Large intestine (tissue), 3 donors: ENCODE measurements at regions not wholly inside any gene's neighbourhood (a gene's known extent, or its start where the extent isn't known, plus 50 kb on each side); places are given as distances from the start of the nearest gene placed in this dataset.

Experiments used
- DNase-seq, 2 donors: peaks; one replicate each; pipeline versions ENCODE4 v3.0.0 to v3.0.0-alpha.2; 2013
- H3K27ac ChIP-seq: one replicate; pipeline ENCODE4 v1.5.1; 2013; ENCODE audit warnings: low read length
- H3K27me3 ChIP-seq: 2 replicates; pipeline ENCODE4 v1.6.1; 2013; ENCODE audit warnings: low read length; ENCODE audit not compliant: control insufficient read depth, insufficient read depth
- H3K36me3 ChIP-seq: 2 replicates; pipeline ENCODE4 v1.6.1; 2013; ENCODE audit warnings: low read length; ENCODE audit not compliant: control insufficient read depth, insufficient read depth
- H3K4me1 ChIP-seq: one replicate; pipeline ENCODE4 v1.6.1; 2013; ENCODE audit warnings: low read length; ENCODE audit not compliant: control insufficient read depth, insufficient read depth
- H3K4me3 ChIP-seq: one replicate; pipeline ENCODE4 v1.5.1; 2013; ENCODE audit warnings: low read length
- H3K9me3 ChIP-seq: one replicate; pipeline ENCODE4 v1.6.1; 2013; ENCODE audit warnings: mild to moderate bottlenecking, low read depth, low read length, moderate library complexity; ENCODE audit not compliant: control insufficient read depth
- WGBS: methylation state at CpG from one replicate; pipeline ENCODE4 v1.1.5; 2013; ENCODE audit warnings: low lambda C conversion rate; ENCODE audit not compliant: insufficient coverage; 5-methylcytosine and 5-hydroxymethylcytosine counted together

DNA sequence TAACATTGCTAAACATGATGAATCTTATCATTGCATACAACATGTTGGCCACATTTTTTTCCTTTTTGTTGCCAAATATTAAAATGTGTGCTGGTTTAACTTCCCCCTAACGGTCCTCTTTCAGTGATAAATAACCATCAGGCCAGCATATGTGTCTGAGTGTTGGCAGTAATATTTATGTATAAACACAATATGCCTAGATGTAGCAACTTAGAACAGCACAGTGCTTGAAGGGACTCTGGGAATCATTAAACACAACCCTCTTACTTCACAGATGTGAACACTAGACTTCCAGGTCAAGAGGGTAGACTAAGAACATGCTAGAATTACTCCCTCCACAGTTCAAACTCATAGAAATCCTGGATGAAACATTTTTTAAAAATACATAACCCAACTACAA is 581.8 kb downstream of the PLPP3 start:
- H3K36me3 ChIP-seq: no peaks in the 10 kb centered on the region

DNA sequence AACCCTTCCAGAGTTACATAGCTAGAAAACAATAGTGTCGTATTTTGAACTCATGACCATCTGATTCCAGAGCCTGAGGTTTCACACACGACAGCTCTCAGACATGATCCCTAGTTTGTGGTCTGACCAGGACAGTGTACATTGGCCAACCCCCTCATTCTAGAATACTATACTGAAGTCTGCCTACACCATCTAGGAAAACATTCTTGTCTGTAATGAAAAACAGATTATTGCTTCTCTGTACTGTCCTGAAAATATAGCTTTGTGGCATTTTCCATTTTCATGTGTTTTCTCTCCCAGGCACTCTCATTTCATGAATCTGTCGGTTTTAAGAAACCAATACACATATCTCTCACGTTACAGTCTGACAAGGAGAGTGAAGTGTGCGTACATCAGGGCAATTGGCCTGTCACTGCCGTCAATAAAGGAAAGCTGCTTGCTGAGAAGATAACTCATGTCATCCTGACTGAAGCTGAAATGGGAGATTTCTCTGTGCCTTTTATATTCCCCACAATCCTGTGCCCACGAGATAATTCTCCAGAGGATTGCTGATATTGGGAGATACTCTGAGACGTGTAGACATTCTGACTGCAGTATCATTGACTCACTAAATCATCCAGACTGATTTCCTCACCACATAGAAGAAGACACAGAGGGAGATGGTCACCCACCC is 585.6 kb downstream of the PLPP3 start:
- Histone ChIP-seq H3K9me3 (no peaks in the 10 kb centered on the region), H3K27me3 (no peaks in the 10 kb centered on the region), H3K36me3 (no peaks in the 10 kb centered on the region), H3K4me1 (no peaks in the 10 kb centered on the region), H3K27ac (no peak overlapping the region), H3K4me3 (no peak overlapping the region)
- DNase-seq: no peak
- no CpG with 5 or more reads among the region's 8 CpGs for WGBS

More for the DNA sequence above, 581.8 kb downstream of the PLPP3 start:
- WGBS: no CpG with 5 or more reads among the region's 1 CpG
- H3K4me1 ChIP-seq: peaks cover 3% of the 10 kb centered on the region
- no peaks in the 10 kb centered on the region for H3K27me3 ChIP-seq
- no peaks in the 10 kb centered on the region for H3K9me3 ChIP-seq
- H3K27ac ChIP-seq: no peak overlapping the region
- H3K4me3 ChIP-seq: no peak overlapping the region
- peak; percentile 25 to 46 for DNase-seq

DNA sequence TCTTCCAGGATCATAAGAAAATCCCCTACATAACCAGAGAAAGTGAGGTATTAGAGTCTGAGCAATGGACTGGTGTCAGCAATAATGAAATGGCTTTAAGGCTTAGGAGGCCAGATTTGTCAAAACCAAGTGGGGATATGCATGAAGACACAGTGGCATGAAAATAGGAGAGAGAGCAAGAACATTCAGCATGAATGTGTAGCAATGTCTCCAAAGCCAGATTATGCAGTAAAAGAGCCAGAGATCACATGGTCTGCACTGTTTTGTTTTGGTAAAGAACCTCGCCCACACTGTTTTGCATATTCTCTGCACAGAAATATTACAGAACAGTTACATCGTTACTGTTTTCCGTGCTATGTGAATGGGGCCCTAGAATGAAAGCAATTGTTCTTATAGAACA is 589.4 kb downstream of the PLPP3 start:
- Histone ChIP-seq H3K27me3 (no peaks in the 10 kb centered on the region), H3K4me1 (no peaks in the 10 kb centered on the region), H3K9me3 (no peaks in the 10 kb centered on the region), H3K27ac (no peak overlapping the region), H3K36me3 (no peaks in the 10 kb centered on the region), H3K4me3 (no peak overlapping the region)
- DNase-seq: no peak
- no CpG with 5 or more reads among the region's 3 CpGs for WGBS

DNA sequence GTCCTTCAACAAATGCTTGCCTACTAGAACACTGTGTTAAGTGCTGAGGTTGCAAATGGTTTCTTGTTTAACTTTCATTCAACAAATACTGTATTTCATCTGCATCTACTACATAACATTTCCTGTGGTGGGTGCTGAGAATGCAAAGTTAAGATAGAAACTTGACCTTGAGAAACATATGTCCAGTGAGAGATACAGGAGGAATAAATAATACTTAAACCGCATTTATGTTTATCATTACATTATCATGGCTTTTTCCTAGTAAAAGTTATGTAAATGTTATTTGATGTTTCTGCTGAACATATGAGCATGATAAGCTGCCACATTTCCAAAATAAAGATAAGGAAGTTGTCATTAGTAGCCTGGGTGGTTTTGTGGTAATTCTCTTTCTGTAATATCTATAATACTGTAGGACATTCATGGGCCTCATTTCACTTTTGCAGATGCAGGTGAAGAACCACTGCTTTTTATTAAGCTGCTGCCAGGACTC is 590.4 kb downstream of the PLPP3 start:
- no CpG with 5 or more reads among the region's 1 CpG for WGBS
- no peak for DNase-seq
- no peak overlapping the region for H3K4me3 ChIP-seq
- no peaks in the 10 kb centered on the region for H3K27me3 ChIP-seq
- H3K27ac ChIP-seq: no peak overlapping the region
- no peaks in the 10 kb centered on the region for H3K9me3 ChIP-seq
- no peaks in the 10 kb centered on the region for H3K4me1 ChIP-seq
- no peaks in the 10 kb centered on the region for H3K36me3 ChIP-seq

DNA sequence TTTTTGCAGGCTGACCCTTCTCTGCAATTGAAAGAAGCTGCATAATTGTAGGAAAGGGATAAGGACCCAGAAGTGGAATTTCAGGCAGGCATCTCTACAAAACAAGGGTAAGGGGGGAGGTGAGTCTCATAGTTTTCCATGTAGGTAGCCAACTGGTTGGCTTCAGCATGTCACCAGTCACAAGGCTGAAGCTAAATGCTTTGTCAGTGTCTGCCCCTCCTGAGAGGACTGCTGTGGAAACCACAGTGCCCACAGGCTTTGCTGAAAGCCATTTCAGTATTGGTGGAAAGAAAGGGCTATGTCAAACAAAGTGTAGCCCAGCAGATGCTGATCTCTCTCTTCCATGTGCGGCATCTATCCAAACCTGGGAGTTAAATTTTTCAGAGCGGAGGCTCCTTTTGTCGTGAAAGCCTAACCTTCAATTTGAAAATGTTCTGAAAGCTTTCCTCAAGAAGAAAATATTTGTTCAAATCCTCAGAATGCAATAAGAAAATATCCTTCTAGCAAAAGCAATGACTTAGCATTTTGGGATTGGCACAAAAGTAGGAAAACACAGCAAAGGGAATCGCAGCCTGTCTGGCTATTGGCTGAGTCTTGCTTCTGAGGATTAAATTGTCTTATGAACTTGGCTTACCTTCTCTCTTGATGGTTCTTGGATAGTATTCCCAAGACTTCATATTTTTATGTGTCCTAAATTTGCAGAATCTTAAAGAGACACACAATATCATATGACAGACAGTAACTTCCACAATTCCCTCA is 591.7 kb downstream of the PLPP3 start:
- Histone ChIP-seq H3K27me3 (no peaks in the 10 kb centered on the region), H3K4me1 (no peaks in the 10 kb centered on the region), H3K27ac (no peak overlapping the region), H3K36me3 (no peaks in the 10 kb centered on the region), H3K4me3 (no peak overlapping the region), H3K9me3 (no peaks in the 10 kb centered on the region)
- no peak for DNase-seq
- WGBS: 96% methylated on average over 3 of the region's 4 CpGs

DNA sequence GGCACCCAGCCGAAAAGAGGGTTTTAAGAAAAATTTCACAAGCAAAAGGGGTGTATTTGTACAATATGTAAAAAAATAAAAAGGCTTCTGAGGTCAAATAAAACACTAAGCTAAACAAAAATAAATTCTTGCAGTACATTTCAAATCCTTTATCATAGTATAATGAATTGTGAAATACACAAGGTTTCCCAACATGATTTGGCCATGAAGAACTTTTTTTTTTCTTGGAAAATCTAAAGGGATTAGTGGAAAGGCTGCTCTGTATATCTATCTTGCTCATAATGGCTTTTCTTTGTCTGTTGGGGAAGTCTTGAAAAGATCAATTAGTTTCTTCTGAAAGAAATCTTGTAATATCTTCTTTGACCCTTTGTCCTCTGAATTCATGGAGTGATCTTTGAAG is 593.4 kb downstream of the PLPP3 start:
- Histone ChIP-seq H3K4me3 (no peak overlapping the region), H3K36me3 (no peaks in the 10 kb centered on the region), H3K27me3 (no peaks in the 10 kb centered on the region), H3K27ac (no peak overlapping the region), H3K9me3 (no peaks in the 10 kb centered on the region), H3K4me1 (no peaks in the 10 kb centered on the region)
- no peak for DNase-seq
- 100% methylated on average over 1 of the region's 1 CpG for WGBS

DNA sequence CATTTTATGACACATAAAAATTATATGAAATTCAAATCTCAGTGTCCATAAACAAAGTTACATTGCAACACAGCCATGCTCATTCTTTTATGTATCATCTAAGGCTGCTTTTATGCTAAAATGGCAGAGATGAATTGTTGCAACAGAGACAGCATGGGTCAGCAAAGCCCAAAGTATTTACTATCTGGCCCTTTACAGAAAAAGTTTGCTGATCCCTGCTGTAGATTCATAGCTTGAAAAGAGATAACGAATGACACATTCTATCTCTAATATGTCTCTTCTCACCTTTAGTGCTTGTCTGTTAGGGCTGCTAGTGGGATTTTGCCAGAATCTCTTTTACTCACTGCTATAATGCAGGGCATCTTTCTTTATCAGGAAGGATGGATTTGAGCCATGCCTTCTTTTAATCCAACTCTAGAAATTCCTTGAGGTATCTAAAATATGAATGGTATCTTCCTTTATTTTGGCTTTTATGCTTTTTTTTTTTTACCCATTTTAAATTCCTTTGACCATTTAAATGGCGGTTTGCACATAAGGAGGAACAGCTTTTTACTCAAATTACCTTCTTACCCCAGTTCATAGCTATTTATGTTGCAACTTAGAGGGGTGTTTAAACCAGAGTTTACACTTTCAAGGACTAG is 598.2 kb downstream of the PLPP3 start:
- no peaks in the 10 kb centered on the region for H3K27me3 ChIP-seq
- H3K4me1 ChIP-seq: no peaks in the 10 kb centered on the region
- H3K4me3 ChIP-seq: no peak overlapping the region
- no peak overlapping the region for H3K27ac ChIP-seq
- 100% methylated on average over 1 of the region's 2 CpGs for WGBS
- no peak for DNase-seq
- no peaks in the 10 kb centered on the region for H3K36me3 ChIP-seq
- no peaks in the 10 kb centered on the region for H3K9me3 ChIP-seq

DNA sequence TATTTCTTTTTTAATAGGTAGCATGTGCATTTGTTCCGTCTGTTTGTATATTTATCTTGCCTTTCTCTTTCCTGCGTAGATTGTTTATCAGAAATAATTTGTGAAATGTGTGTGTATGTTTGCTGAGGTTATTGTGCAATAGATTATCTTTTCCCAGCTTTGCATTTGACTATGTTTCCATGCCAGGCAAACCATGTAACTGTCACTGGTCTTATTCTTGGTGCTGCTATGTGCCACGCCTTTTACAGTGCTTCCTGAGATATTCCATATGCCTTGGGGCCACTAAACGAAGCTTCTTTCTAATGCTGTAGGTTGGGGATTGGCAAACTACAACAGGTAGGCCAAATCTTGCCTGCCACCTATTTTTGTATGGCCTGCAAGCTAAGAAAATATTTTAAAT is 598.8 kb downstream of the PLPP3 start:
- no peak overlapping the region for H3K4me3 ChIP-seq
- H3K27me3 ChIP-seq: no peaks in the 10 kb centered on the region
- H3K9me3 ChIP-seq: no peaks in the 10 kb centered on the region
- no peaks in the 10 kb centered on the region for H3K36me3 ChIP-seq
- DNase-seq: no peak
- no peak overlapping the region for H3K27ac ChIP-seq
- WGBS: 73% methylated on average over 1 of the region's 4 CpGs
- no peaks in the 10 kb centered on the region for H3K4me1 ChIP-seq

DNA sequence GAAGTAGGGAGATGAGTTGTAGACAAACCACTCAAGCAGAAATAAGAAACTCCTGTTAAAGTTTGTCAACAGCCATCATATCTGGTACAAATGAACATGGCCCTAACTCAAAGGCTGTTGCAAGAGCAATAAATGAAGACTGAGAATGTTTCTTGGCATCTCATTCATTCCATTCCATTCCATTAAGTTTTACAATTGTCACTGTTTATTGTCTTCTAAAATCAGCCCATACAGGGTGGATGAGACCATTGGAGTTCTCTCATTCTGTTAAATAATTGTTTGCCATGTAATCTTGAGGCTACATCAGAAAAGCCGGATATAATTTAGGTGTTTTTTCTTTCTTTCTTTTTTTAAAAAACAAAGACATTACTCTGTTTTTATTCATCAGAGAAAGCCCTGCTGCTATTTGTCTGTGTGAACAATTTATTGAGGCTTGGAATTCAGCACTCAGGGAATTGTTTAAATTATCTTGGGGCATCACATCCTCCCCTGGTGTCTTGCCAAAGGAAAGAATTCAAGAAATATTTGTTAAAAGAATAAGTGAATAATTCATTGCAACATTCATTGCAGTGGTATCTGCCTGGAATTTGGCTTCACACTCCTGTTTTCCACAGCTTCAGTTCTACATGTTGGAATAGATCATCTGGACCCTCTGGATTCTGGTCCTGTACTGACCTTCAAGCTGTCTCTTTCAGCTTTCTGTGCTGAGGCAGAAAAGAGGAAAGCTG is 604.5 kb downstream of the PLPP3 start:
- H3K4me3 ChIP-seq: no peak overlapping the region
- H3K27ac ChIP-seq: no peak overlapping the region
- H3K36me3 ChIP-seq: no peaks in the 10 kb centered on the region
- 70% methylated on average over 1 of the region's 1 CpG for WGBS
- DNase-seq: no peak
- H3K9me3 ChIP-seq: no peaks in the 10 kb centered on the region
- H3K27me3 ChIP-seq: no peaks in the 10 kb centered on the region
- no peaks in the 10 kb centered on the region for H3K4me1 ChIP-seq

DNA sequence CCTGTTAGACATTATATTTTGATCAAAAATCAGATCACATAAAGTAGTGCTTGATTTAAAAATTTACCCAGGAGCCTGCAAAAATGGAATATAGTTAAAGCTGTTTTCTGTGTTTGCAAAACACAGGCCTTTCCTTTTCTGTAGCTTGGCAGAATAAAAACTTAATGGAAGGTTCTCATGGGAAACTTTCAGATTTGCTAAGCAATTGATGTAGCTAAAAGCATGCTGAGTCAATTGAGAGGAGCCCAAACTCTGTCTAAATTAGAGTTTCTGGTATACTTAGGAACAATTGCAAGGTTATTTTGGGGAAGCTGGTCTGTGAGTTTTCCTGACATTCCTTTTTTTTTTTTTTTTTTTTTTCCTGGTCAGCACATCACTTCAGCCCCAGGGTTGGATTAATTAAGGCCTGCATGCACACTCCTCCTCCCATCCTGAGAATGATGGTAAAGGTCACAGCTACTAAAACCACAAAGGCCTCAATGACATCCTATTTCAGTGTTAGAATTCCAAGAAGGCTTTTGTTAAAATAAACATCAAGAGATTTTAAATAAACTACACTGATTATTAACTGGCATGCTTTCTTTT is 608.7 kb downstream of the PLPP3 start:
- no peak overlapping the region for H3K4me3 ChIP-seq
- no peaks in the 10 kb centered on the region for H3K27me3 ChIP-seq
- no peak for DNase-seq
- no peak overlapping the region for H3K27ac ChIP-seq
- no peaks in the 10 kb centered on the region for H3K36me3 ChIP-seq
- no peaks in the 10 kb centered on the region for H3K4me1 ChIP-seq
- no peaks in the 10 kb centered on the region for H3K9me3 ChIP-seq
